HG02610 (cell line): ENCODE measurements at regions not wholly inside any gene's neighbourhood (a gene's known extent, or its start where the extent isn't known, plus 50 kb on each side); places are given as distances from the start of the nearest gene placed in this dataset.
"Not testable (repeated sequence)": the region's sequence is repeated elsewhere in the genome, so short reads cannot be mapped to it uniquely, and the experiment has no call there.

Source experiments
- ATAC-seq: cut with Tn5 transposase; IDR thresholded peaks from one replicate; pipeline ENCODE4 v1.9.1; 2021; ENCODE audit warnings: mild to moderate bottlenecking, moderate library complexity; ENCODE audit not compliant: unreplicated experiment

- no peak for ATAC-seq
Observed at GRCh38 chr9:30630459-30630858, 1754.0 kb upstream of the ACO1 start.

DNA sequence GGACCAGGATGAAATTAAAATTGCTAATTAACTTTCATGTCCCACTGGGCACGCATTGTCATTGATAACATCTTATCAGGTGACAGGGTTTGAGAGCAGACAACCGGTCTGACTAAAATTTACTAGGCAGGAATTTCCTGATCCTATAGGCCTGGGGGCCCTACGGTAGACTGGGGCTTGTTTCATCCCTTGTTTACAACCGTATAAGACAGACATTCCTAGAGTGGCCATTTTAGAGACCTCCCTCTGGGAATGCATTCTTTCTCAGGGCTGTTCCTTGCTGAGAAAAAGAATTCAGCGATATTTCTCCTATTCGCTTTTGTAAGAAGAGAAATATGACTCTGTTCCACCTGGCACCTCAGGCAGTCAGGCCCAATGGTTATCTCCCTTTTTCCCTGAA, 1737.8 kb upstream of the ACO1 start:
- ATAC-seq, result not testable (repeated sequence)

DNA sequence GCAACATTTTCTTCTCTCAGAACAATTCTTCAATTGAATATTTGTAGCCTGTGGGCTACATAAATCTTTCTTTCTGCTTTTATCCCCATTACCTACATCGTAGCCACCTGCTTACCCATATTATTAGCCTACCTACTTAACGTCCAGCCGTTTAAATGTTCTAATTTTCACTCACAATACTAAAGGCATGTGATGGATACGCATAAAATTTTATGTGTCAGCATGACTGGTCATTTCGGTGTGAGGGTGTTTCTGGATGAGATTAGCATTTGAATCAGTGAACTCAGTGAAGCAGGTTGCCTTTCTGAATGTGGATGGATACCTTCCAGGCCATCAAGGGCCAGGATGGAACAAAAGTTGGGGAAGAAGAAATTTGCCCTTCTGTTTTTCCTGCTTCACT, 1722.5 kb upstream of the ACO1 start:
- no peak for ATAC-seq

DNA sequence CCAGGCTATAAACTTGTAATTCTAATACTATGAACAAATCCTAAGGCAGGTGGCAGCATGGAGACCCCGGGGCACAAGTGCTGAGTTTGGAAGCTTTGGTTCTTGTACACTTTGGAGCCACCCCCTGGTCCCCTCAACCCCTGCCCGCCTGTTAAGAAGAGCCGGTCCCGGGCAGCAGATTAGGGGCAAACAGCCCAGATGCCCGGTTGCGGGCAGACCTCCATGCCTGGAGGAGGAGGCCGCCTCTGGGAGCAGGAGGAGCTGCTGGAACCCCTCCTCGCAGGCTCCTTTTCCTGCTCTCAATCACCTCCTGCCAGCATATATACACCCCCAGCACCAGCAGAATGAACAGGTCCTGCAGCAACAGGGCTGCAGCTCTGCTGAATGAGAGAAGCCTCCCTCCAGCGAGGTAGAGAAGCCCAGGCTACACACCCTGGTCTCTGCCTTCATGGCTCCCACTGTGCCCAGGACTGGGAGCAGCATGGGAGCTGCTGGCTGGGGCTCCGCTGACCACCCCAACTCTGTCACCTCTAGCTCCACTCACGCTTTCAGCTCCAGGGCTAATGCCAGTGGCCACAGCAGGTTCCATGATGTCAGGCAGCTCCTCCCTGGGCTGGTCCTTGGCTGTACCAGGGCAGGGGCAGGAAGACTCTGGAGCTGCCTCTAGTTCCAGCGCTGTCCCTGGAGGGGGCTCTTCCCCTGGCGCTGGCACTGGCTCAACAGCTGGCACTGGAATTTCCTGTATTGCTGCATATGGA, 1713.5 kb upstream of the ACO1 start:
- ATAC-seq, result no peak

- no peak for ATAC-seq
Observed at GRCh38 chr9:30673132-30673531, 1711.3 kb upstream of the ACO1 start.

- ATAC-seq, result no peak
Observed at GRCh38 chr9:30676651-30677050, 1707.8 kb upstream of the ACO1 start.

DNA sequence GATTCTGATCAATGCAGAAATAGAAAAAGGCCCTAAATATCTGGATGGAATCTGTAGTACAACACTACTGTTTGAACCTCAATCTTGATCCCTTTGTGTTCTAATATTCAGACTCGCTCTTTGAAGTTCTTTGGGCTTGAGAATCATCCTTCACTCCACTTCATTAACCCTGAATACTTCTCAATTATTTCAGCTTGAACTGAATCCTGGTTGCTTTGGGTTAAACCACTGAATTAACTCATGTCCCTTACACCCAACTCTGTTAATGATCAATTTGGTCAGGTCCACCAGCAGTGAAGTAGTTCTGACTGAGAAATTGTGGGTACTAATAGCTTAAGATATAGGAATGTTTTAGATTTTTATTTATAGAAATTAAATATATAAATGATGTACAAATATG, 1707.2 kb upstream of the ACO1 start:
- no peak for ATAC-seq

GRCh38 chr9:30688801-30689200, 1695.6 kb upstream of the ACO1 start:
- no peak for ATAC-seq

DNA sequence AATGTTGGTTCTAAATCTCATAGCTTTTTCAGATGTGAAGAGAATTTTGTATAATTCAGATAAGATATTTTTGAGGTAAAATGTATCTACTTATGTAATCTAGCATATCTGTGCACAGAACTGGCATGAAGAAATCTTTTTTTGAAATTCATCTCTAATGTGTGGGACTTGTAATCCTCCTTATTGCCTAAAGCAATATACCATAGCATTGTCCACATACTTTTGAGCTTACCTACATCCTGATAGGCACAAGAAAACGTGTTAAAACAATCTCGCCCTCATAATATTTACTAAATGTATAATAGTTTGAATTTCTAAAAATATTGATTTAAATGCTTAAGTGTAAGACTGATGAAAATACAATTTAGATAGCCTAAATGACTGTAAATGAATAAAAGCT, 1686.5 kb upstream of the ACO1 start:
- ATAC-seq, result no peak

DNA sequence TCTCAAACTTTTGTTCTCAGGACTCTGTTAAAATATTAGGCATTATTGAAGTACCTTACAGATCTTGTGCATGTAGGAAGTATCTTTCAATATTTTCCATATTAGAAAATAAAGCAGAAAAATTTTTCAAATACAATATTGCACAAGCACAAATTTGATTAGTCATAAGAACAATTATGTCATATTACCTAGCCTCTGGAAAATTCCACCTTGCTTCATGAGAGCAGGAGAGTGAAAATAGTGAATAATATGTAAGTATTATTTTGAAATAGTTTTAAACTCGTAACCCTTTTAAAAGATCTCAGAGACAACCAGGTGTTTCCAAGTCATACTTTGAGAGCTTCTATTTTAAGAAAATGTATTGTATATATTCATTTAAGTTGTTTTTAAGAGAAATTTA, 1672.9 kb upstream of the ACO1 start:
- no peak for ATAC-seq

- no peak for ATAC-seq
Observed at GRCh38 chr9:30713243-30713642, 1671.2 kb upstream of the ACO1 start.

DNA sequence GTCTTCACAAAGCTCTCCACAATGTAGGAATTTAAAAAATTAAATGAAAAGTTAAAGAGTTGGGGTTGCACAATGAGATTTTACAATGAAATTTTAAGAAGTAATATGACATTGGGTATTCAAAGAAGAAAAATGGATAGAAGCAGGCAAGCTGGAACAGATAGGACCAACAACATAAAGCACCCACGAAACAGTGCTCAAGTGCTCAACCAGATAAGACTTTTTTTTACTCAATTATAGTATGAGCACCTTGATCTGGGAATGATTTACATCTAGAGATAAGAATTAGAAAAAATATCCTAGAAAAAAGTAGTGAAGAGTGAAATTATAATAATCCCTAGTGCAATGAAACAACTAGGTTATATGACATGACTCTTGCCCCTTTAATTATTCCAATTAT, 1670.1 kb upstream of the ACO1 start:
- ATAC-seq, result no peak

DNA sequence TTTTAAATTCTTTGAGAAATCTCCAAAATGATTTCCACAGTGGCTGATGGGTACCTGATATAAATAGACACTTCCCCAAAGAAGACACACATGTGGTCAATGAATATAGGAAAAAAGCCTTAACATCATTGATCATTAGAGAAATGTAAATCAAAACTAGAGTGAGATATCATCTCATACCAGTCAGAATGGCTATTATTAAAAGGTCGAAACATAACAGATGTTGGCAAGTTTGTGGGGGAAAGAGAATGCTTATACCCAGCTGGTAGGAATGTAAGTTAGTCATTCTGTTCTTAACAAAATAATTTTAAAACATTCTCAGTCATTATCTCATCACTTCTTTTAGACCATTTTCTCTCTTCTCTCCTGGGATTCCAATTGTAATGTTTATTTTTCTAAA, 1666.0 kb upstream of the ACO1 start:
- no peak for ATAC-seq

DNA sequence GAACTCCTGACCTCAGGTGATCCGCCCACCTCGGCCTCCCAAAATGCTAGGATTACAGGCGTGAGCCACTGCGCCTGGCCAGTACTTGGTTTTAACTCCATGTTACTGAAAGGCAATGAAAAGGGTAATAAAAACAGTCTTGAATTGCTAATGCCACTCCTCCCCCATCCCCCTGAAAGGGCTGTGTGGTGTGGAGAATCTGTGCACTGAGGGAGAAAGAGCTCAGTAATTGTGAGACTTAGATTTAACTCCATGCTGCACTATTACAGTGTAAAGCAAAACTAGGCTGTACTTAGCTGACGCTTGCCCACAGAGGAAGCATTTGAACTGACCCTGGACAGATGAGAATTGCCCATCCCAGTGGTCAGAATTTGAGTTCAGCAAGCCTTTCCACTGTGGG, 1662.4 kb upstream of the ACO1 start:
- ATAC-seq, result no peak

DNA sequence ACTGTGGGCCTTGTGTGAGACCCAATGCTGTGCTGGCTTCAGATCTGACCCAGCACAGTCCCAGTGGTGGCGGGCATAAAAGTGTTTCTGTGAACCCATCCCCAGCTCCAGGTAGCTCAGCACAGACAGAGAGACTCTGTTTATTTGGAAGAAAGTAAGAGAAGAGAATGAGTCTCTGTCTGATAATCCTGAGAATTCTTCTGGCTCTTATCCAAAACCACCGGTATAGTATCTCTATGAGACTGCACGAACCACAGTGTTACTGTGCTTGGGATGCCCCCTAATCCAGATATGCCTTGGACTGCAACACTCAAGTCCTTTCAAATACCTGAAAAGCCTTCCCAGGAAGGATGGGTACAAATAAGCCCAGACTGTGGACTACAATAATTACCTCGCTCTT, 1660.8 kb upstream of the ACO1 start:
- ATAC-seq, result no peak

DNA sequence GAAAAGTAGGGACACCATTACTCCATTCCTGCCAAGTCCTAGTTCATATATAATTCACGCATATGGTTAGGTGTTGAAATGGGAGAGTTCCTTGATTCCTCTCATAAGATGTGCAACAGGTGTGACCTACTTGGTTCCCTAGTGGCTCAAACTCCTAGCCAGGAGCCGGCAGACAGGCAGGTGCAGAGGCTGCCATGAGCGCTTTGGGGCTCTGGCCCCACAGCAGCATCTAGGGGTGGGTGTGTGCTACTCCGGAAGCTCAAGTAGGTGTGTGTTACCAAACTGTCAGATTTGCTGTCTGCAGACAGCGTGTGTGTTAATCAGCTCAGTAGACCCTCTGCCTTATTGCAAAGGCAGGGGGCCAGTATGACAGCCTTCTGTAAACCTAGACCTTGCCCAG, 1652.4 kb upstream of the ACO1 start:
- ATAC-seq, result no peak

DNA sequence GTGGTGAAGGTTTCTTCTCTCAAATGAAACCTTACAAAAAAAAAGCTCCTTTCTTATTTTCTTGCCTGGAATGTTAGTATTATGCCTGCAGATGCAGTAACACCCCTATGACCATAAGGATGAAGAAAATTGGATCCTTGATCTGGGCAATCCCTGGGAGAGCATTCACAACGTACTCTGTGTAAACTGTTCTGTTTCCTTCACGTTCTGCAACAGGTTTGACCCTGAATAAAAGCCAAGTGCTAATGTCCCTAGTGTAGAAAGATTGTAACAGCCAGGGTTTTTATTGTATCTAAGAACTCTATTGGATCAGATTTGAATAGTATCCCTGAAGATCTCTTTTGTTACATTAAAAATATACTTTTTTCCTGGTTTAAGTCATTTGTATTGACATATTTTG, 1639.6 kb upstream of the ACO1 start:
- ATAC-seq, result no peak

DNA sequence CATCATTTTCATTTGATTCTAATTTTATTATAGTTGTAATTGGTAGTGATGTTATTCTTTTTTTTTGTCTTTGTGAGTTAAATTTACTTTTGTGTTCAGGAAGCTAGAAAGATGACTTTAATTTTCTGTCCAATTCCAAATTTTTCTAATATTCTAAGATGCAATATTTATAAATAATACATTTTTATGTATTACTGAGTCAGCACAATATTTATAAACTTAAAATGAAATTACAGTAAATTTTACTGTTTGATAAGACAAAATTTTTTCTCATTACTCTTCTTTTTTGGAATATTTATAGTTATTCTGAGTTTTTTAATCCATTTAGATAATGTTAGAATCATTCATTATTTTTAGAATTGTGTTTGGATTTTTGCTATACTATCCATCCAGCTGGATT, 1637.9 kb upstream of the ACO1 start:
- ATAC-seq, result no peak

GRCh38 chr9:30757723-30758122, 1626.7 kb upstream of the ACO1 start:
- no peak for ATAC-seq

- ATAC-seq, result no peak
Observed at GRCh38 chr9:30758726-30759446, 1625.6 kb upstream of the ACO1 start.

- no peak for ATAC-seq
Observed at GRCh38 chr9:30765318-30765717, 1619.1 kb upstream of the ACO1 start.

DNA sequence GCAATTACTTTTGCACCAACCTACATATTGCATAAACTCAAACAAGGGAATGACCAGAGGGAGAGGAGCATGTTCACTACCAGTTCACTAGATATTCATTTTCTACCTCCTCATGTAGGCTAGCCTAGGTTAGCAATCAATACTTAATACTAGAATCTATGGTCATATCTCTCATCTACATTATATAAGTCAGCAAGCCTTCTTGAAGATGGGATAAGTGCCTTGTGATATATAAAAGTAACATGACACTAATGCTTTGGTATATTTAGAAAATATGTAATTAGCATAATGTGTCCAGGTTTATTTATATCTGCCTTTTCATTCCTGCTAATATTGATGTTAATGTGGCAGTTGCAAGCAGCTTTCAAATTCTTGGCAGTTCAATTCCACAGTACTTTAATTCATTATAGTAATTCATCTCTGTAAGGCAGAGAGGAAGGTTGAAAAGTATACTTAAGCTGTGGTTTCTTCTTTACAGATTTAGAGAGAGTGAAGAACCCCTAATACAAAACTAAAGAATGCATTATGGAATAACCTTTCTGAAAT, 1613.2 kb upstream of the ACO1 start:
- no peak for ATAC-seq
